ENCODE measurements at regions not wholly inside any gene's neighbourhood (a gene's known extent, or its start where the extent isn't known, plus 50 kb on each side); places are given as distances from the start of the nearest gene placed in this dataset.

DNA sequence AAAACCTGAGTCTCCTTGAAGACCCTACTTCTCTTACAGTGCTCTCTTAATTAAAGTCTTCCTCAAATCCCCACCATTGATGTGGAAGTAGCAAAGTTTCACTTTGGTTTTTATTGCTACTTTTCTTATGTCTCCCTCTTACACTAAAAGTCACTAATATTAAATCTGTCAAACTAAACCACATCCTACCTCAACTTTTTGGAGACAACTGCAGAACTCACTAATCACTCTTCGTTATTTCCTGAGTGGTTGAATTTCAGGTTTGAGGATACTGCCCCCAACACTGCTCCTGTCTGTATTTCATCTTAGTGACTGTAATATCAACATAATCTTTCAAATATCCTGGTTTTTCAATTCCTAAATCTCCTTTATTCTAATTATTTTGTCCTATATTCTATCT, 213.0 kb upstream of the PDE3A start:
- TF ChIP-seq, protein P1, sequence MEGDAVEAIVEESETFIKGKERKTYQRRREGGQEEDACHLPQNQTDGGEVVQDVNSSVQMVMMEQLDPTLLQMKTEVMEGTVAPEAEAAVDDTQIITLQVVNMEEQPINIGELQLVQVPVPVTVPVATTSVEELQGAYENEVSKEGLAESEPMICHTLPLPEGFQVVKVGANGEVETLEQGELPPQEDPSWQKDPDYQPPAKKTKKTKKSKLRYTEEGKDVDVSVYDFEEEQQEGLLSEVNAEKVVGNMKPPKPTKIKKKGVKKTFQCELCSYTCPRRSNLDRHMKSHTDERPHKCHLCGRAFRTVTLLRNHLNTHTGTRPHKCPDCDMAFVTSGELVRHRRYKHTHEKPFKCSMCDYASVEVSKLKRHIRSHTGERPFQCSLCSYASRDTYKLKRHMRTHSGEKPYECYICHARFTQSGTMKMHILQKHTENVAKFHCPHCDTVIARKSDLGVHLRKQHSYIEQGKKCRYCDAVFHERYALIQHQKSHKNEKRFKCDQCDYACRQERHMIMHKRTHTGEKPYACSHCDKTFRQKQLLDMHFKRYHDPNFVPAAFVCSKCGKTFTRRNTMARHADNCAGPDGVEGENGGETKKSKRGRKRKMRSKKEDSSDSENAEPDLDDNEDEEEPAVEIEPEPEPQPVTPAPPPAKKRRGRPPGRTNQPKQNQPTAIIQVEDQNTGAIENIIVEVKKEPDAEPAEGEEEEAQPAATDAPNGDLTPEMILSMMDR (IDR thresholded peaks at IDR 0.05) = no peak
- no peak for TF ChIP-seq POLR2A (IDR thresholded peaks at IDR 0.05)

Data from Peyer's patch (tissue), 4 donors.